ENCODE measurements at regions not wholly inside any gene's neighbourhood (a gene's known extent, or its start where the extent isn't known, plus 50 kb on each side); places are given as distances from the start of the nearest gene placed in this dataset.

DNA sequence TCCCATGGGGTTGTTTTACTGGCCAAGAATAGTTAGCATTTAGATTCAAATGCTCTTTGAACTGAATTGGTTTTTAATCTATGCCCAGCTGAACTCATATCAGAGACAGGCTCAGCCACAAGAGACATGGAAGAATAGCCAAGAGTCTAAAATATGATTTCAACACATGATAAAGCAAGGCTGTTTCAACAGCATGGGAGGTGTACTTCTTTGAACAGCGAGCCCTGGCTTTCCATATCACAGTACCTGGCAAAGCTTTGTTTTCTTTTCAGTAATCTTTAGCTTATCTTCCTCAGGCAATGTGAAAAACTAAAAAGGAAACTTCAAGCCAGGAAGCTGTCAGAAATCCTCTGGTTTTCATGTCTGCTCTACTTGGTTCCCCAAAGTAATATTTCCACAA lies 413.6 kb upstream of the ADAMTS9 start:
- TF ChIP-seq, protein P1, sequence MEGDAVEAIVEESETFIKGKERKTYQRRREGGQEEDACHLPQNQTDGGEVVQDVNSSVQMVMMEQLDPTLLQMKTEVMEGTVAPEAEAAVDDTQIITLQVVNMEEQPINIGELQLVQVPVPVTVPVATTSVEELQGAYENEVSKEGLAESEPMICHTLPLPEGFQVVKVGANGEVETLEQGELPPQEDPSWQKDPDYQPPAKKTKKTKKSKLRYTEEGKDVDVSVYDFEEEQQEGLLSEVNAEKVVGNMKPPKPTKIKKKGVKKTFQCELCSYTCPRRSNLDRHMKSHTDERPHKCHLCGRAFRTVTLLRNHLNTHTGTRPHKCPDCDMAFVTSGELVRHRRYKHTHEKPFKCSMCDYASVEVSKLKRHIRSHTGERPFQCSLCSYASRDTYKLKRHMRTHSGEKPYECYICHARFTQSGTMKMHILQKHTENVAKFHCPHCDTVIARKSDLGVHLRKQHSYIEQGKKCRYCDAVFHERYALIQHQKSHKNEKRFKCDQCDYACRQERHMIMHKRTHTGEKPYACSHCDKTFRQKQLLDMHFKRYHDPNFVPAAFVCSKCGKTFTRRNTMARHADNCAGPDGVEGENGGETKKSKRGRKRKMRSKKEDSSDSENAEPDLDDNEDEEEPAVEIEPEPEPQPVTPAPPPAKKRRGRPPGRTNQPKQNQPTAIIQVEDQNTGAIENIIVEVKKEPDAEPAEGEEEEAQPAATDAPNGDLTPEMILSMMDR (IDR thresholded peaks at IDR 0.05; ENCODE audit: low read depth, low read length) = no peak
- peak in 1 of 2 donors; percentile 10 for DNase-seq (ENCODE audit: low read depth in 2 of 2)
- no peak overlapping the region for H3K4me3 ChIP-seq (replicated peaks in 1 of 2; ENCODE audit: low read depth in 2 of 2, low read length in 2 of 2)

DNA sequence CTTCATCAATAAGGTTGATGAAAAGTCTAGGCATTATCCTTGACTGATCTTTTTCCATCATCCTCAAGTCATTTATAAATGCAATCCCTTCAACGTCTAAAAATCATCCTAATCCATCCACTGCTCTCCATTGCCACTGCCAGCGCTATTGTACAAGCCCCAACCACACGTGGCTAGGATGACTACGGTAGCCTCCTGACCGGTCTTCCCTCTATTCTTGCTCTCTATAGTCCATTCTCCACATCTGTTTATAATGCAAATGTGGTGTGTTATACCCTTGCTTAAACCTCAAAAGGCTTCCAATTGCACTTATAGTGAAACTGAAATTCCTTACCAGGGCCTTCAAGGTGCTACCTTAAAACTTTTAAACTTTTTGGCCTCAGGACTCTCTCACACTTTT lies 410.6 kb upstream of the ADAMTS9 start:
- H3K4me3 ChIP-seq (replicated peaks in 1 of 2; ENCODE audit: low read depth in 2 of 2, low read length in 2 of 2) = no peak overlapping the region
- TF ChIP-seq, protein P1 (IDR thresholded peaks at IDR 0.05; ENCODE audit: low read depth, low read length) = no peak
- DNase-seq (ENCODE audit: low read depth in 2 of 2) = no peak

DNA sequence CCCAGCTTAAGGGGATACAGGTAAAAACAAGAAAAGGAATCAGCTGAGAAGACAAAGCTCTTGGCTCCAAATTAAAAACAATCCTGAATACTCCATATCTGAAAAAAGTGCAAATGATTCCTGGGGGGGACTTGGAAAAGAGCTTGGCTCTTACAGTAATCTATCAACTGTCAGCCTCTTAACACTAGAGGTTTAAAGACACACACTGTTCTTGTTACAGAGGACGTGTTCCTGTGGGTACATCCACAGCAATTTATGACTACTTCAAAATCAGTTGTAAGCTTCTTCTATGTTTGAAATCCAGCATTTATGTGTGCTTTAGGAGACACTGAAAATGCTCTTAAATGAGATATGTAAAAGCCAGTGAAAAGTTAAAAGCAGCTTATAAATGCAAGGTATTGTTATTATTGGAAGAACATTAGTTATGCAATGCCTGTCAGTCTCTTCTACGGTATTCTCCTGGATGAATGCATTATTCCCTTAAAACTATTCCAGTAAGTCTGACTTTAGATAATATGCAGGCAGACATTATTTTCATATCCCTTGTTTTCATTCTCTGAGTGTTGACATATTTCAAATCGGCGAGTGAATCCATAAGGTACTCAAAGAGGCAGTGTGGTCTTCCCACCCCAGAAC lies 408.4 kb upstream of the ADAMTS9 start:
- TF ChIP-seq, protein P1 (IDR thresholded peaks at IDR 0.05; ENCODE audit: low read depth, low read length) = no peak
- no peak for DNase-seq (ENCODE audit: low read depth in 2 of 2)
- no peak overlapping the region for H3K4me3 ChIP-seq (replicated peaks in 1 of 2; ENCODE audit: low read depth in 2 of 2, low read length in 2 of 2)

DNA sequence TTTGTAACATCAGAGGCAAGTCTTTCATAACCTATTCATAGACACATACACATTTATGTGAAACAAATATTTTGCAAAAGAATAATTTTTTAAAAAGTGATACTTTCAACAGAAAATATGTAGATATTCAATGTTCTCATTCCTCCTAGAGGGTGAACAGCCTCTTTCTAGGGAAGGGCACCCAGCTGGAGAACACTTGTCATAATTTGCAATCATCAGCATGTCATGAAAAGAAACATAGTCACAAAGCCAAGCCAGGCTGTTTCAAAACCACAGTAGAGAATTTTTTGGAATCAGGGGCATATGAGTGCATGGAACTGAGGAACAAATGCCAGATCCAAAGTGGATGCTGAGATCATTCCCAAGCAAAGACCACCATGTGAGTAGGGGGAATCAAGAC lies 406.9 kb upstream of the ADAMTS9 start:
- TF ChIP-seq, protein P1 (IDR thresholded peaks at IDR 0.05; ENCODE audit: low read depth, low read length) = no peak
- no peak overlapping the region for H3K4me3 ChIP-seq (replicated peaks in 1 of 2; ENCODE audit: low read depth in 2 of 2, low read length in 2 of 2)
- no peak for DNase-seq (ENCODE audit: low read depth in 2 of 2)

DNA sequence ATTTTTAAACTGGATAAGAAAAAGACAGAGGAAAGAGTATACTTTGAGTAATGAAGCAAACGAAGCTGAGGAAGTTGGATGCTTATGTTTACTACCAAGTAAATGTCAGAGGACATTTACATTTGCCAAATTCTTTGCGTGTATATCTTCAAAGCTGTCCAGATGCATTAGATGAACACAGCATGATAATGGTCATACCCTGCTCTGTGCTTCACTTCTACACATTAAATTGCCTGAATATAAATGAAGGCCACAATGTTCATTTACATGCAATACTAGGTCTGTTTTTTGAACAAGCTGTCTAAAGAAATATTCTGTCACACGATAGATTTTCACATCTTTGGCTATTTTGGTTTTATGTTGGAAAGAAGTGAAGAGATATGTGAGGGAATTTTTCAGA lies 405.8 kb upstream of the ADAMTS9 start:
- DNase-seq (ENCODE audit: low read depth in 2 of 2) = no peak
- TF ChIP-seq, protein P1 (IDR thresholded peaks at IDR 0.05; ENCODE audit: low read depth, low read length) = no peak
- no peak overlapping the region for H3K4me3 ChIP-seq (replicated peaks in 1 of 2; ENCODE audit: low read depth in 2 of 2, low read length in 2 of 2)

DNA sequence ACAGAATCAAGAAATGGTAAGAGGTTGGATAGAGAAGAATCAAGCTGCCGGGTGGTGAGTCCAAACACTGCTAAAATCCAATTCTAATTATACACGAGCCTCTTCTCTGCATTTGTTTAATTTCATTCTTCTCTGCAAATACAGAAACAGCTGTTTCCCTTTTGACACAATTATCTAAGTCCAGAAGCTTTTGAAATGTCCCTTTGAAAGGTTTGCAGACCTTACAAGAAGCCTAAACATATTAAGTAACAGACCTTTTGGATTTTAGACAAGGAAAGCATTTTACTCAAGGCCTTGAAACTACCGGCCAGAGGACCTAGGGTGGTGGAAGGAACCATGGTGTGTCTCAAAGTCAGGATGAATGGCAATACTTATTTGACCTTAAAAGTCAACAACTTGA lies 403.8 kb upstream of the ADAMTS9 start:
- TF ChIP-seq, protein P1 (IDR thresholded peaks at IDR 0.05; ENCODE audit: low read depth, low read length) = no peak
- DNase-seq (ENCODE audit: low read depth in 2 of 2) = no peak
- H3K4me3 ChIP-seq (replicated peaks in 1 of 2; ENCODE audit: low read depth in 2 of 2, low read length in 2 of 2) = no peak overlapping the region

DNA sequence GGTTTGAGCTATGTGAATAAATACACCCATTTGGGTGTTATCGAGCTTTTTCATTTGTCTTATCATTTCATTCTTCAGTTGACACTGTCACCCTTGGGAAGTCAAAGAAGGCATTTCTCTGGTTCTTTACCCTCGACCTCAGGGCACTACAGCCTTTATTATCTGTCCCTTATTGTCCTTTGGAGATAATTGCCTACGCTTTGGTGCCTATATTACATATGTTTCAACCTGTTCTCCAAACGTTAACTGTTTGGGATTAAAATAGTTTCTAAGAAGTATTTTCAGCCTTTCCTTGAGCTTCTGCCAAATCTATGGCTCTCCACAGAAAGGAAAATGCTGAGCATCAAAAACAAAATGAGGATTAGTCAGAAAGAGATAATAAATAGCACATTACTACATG lies 395.4 kb upstream of the ADAMTS9 start:
- peak in 1 of 2 donors; percentile 14 for DNase-seq (ENCODE audit: low read depth in 2 of 2)
- TF ChIP-seq, protein P1 (IDR thresholded peaks at IDR 0.05; ENCODE audit: low read depth, low read length) = no peak
- no peak overlapping the region for H3K4me3 ChIP-seq (replicated peaks in 1 of 2; ENCODE audit: low read depth in 2 of 2, low read length in 2 of 2)
